RWPE2 (cell line): ENCODE measurements at regions not wholly inside any gene's neighbourhood (a gene's known extent, or its start where the extent isn't known, plus 50 kb on each side); places are given as distances from the start of the nearest gene placed in this dataset.

ENCODE experiments used
- ATAC-seq: fragments of 200-7000 bp; cut with Tn5 transposase; 3 replicates; pipeline ENCODE4 v1.9.1; 2021; ENCODE audit warnings: low read depth
- DNase-seq: peaks from one replicate; pipeline ENCODE4 v3.0.0-alpha.2; 2020; ENCODE audit warnings: low spot score
- H3K27ac ChIP-seq: fragments of 450-650 bp; 2 replicates; pipeline ENCODE4 v1.5.1; 2017; ENCODE audit warnings: mild to moderate bottlenecking; ENCODE audit not compliant: poor library complexity, severe bottlenecking
- H3K27me3 ChIP-seq: fragments of 250-450 bp; sonication (Bioruptor Pico); 2 replicates; pipeline ENCODE4 v1.5.1; 2021; ENCODE audit warnings: mild to moderate bottlenecking, moderate library complexity; ENCODE audit not compliant: insufficient read depth, poor library complexity, severe bottlenecking
- H3K36me3 ChIP-seq: fragments of 250-450 bp; sonication (Bioruptor Pico); 2 replicates; pipeline ENCODE4 v1.5.1; 2020; ENCODE audit warnings: low read depth, mild to moderate bottlenecking, moderate library complexity
- H3K4me1 ChIP-seq: fragments of 250-450 bp; sonication (Bioruptor Pico); 2 replicates; pipeline ENCODE4 v1.5.1; 2021; ENCODE audit warnings: mild to moderate bottlenecking, moderate library complexity; ENCODE audit not compliant: insufficient read depth, poor library complexity, severe bottlenecking
- H3K4me3 ChIP-seq: fragments of 250-450 bp; sonication (Bioruptor Pico); 2 replicates; pipeline ENCODE4 v1.5.1; 2021; ENCODE audit warnings: mild to moderate bottlenecking, moderate library complexity; ENCODE audit not compliant: severe bottlenecking
- H3K9me3 ChIP-seq: fragments of 250-450 bp; sonication (Bioruptor Pico); 2 replicates; pipeline ENCODE4 v1.5.1; 2021; ENCODE audit warnings: mild to moderate bottlenecking, moderate library complexity; ENCODE audit not compliant: severe bottlenecking
- TF ChIP-seq, protein P1 (sequence below): fragments of 450-650 bp; IDR thresholded peaks from one replicate; pipeline ENCODE4 v1.5.1; 2017; ENCODE audit warnings: mild to moderate bottlenecking, moderate library complexity; ENCODE audit not compliant: poor library complexity, severe bottlenecking

DNA sequence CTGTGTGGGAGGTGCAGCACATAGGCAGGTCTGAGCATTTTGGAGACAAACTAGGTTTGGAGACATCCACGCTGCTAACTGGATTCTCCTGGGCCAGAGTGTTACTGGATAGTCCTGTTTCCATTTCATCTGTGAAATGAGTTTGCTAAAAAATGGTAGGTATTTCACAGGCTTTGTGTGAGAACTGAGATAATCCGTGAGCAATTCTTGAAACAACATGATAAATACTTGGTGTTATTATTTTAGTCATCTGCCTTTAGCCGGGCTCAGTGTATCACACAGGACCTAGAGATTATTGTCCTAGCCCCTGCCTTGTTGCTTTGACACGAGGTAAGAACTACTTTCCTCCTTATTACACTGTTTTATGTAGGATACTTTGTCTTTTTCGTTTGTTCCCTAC is 63.0 kb downstream of the PRR18 start:
- no peaks in the 10 kb centered on the region for H3K4me1 ChIP-seq
- H3K9me3 ChIP-seq: no peaks in the 10 kb centered on the region
- TF ChIP-seq, protein P1, sequence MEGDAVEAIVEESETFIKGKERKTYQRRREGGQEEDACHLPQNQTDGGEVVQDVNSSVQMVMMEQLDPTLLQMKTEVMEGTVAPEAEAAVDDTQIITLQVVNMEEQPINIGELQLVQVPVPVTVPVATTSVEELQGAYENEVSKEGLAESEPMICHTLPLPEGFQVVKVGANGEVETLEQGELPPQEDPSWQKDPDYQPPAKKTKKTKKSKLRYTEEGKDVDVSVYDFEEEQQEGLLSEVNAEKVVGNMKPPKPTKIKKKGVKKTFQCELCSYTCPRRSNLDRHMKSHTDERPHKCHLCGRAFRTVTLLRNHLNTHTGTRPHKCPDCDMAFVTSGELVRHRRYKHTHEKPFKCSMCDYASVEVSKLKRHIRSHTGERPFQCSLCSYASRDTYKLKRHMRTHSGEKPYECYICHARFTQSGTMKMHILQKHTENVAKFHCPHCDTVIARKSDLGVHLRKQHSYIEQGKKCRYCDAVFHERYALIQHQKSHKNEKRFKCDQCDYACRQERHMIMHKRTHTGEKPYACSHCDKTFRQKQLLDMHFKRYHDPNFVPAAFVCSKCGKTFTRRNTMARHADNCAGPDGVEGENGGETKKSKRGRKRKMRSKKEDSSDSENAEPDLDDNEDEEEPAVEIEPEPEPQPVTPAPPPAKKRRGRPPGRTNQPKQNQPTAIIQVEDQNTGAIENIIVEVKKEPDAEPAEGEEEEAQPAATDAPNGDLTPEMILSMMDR: no peak
- no peak overlapping the region for H3K4me3 ChIP-seq
- ATAC-seq (no peak), DNase-seq (no peak)
- peaks cover 11% of the 10 kb centered on the region for H3K27me3 ChIP-seq
- no peak overlapping the region for H3K27ac ChIP-seq
- H3K36me3 ChIP-seq: no peaks in the 10 kb centered on the region

DNA sequence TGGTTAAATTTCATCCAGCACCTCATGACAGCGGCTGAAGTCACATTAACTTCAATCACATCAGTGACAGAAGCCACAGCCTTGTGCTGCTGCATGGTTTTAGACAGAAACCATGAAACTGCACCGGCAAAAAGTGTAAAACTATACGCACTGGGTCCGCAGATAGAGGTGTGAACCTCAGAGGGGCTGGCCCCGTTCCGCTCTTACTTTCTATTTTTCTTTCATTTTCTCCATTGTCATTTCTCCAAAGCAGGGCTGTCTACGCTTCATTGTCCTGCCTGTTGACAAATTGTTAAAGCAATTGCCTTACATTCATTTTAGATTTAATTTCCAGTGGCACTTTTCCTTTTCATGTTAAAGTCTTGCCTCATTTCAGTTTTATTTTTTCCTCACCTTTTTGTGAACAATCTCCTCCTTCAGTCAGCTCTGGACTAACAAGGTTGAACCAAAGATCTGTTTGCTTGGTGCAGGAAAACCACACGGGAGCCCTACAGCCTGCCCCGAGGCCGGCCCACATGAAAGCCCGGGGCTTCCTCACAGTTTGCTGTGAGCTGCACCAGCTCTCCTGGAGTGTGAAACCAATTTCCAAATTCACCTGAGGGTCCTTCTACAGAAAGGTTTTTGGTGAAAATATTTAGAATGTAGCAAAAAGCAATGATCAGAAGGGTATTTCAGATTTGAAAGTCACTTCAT is 63.7 kb downstream of the PRR18 start:
- no peak overlapping the region for H3K27ac ChIP-seq
- DNase-seq (no peak), ATAC-seq (no peak)
- peaks cover 17% of the 10 kb centered on the region for H3K27me3 ChIP-seq
- no peaks in the 10 kb centered on the region for H3K4me1 ChIP-seq
- no peak overlapping the region for H3K4me3 ChIP-seq
- TF ChIP-seq, protein P1: no peak
- no peaks in the 10 kb centered on the region for H3K36me3 ChIP-seq
- no peaks in the 10 kb centered on the region for H3K9me3 ChIP-seq

DNA sequence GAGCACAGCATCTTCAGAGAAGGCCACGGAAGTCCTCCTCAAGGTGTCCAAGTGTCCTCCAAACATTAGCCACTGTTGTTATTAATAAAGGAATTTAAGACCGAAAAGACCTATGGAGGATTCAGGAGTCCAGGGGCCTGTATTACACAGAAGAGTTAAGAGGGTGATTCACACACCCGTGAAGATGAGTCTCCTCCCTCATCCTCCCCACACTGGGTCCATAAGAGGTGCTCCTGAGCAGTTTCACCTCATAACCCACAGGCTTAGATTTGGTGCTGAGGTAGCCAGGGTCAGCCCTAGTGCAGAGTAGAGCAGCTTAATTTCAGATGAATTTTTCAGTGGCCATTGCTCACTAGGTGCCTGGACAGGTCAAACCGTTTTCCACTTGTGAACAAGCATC is 65.3 kb downstream of the PRR18 start:
- H3K9me3 ChIP-seq: no peaks in the 10 kb centered on the region
- H3K27me3 ChIP-seq: peaks cover 30% of the 10 kb centered on the region
- TF ChIP-seq, protein P1: no peak
- H3K36me3 ChIP-seq: no peaks in the 10 kb centered on the region
- no peak for DNase-seq
- H3K4me1 ChIP-seq: no peaks in the 10 kb centered on the region
- no peak overlapping the region for H3K27ac ChIP-seq
- no peak overlapping the region for H3K4me3 ChIP-seq
- ATAC-seq: no peak

DNA sequence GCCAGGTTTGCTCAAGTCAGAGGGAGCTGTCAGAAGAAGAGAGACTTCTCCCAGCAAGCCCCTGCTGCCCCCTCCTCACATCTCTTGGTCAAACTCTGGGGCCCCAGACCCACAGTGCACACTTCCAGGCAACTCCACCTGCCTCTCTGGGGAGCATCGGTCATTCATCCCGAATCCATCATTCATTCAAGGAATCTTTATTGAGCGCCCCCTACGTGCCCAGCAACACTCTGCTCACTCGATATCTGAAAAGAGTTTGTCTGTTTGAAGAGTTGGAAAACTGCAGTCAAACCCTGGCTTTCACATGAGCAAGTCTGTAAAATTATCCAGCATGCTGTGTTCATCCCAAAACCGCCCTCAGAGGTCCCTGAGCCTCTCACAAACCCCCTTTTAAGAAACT is 66.2 kb downstream of the PRR18 start:
- Histone ChIP-seq H3K36me3 (no peaks in the 10 kb centered on the region), H3K4me1 (no peaks in the 10 kb centered on the region), H3K27me3 (peaks cover 33% of the 10 kb centered on the region), H3K4me3 (no peak overlapping the region), H3K27ac (no peak overlapping the region), H3K9me3 (no peaks in the 10 kb centered on the region)
- DNase-seq (no peak), ATAC-seq (no peak)
- TF ChIP-seq, protein P1: no peak

DNA sequence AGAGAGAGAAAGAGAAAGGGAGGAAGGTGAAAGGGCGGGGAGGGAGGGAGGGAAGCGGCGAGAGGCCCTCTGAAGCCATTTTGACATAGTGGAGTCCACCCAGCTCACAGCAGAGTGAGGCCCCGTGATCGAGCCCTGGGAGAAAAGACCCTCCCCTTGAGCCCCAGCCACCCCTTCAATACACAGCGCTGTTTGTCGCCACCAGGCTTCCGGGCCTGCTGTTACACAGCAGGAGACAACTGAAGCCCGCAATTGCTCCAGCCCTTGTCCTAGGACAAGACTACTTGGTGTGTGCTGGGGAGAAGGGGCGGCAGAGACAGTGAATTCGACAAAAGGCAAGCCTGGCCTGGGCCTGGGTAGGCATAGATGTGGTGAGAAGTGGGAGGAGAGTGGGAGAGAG is 67.3 kb downstream of the PRR18 start:
- no peaks in the 10 kb centered on the region for H3K36me3 ChIP-seq
- TF ChIP-seq, protein P1: no peak
- ATAC-seq (no peak), DNase-seq (no peak)
- H3K27ac ChIP-seq: no peak overlapping the region
- no peak overlapping the region for H3K4me3 ChIP-seq
- H3K9me3 ChIP-seq: no peaks in the 10 kb centered on the region
- no peaks in the 10 kb centered on the region for H3K4me1 ChIP-seq
- H3K27me3 ChIP-seq: peaks cover 33% of the 10 kb centered on the region
